HCT116 (cell line): ENCODE measurements at regions not wholly inside any gene's neighbourhood (a gene's known extent, or its start where the extent isn't known, plus 50 kb on each side); places are given as distances from the start of the nearest gene placed in this dataset.

Source experiments
- ATF3 ChIP-seq: IDR thresholded peaks from 2 replicates; pipeline ENCODE4 v1.6.1; 2012
- CTCF ChIP-seq, 3 experiments: fragments of 200-600 bp in 1 of 3; sonication (generic) in 1 of 3; IDR thresholded peaks in 2 of 3; conservative IDR thresholded peaks in 1 of 3; 2 replicates each; pipeline ENCODE4 v1.5.1; 2012 to 2017; ENCODE audit warnings: low read depth in 2 of 3, low read length in 2 of 3, antibody characterized with exemption in 1 of 3, borderline replicate concordance in 1 of 3, control low read depth in 1 of 3, mild to moderate bottlenecking in 1 of 3, mixed read lengths in 1 of 3, mixed run types in 1 of 3, moderate library complexity in 1 of 3; ENCODE audit not compliant: insufficient read depth in 1 of 3
- EZH2 ChIP-seq: fragments of 200-600 bp; sonication (generic); IDR thresholded peaks from 2 replicates; pipeline ENCODE4 v1.6.1; 2017; ENCODE audit warnings: antibody characterized with exemption, mixed run types
- JUND ChIP-seq: IDR thresholded peaks from 2 replicates; pipeline ENCODE4 v1.6.1; 2012
- POLR2A ChIP-seq: IDR thresholded peaks from 2 replicates; pipeline ENCODE4 v1.7.0; 2011; ENCODE audit warnings: borderline replicate concordance; ENCODE audit not compliant: insufficient read depth, insufficient read length; ENCODE audit errors: extremely low read depth
- POLR2AphosphoS5 ChIP-seq: IDR thresholded peaks from 2 replicates; pipeline ENCODE4 v1.6.1; 2011; ENCODE audit warnings: mild to moderate bottlenecking, low read depth, low read length, moderate library complexity
- RAD21 ChIP-seq: IDR thresholded peaks from 2 replicates; pipeline ENCODE4 v1.6.1; 2012; ENCODE audit warnings: low read depth, mild to moderate bottlenecking
- REST ChIP-seq: IDR thresholded peaks from 2 replicates; pipeline ENCODE4 v1.6.1; 2012; ENCODE audit warnings: low read depth
- ZFX ChIP-seq: fragments of 450-650 bp; IDR thresholded peaks from 2 replicates; pipeline ENCODE4 v1.6.1; 2017
- ZNF274 ChIP-seq: fragments of 200-500 bp; sonication (Bioruptor generic); IDR thresholded peaks from 2 replicates; pipeline ENCODE4 v1.6.1; 2014; ENCODE audit warnings: mild to moderate bottlenecking, low read depth, low read length, inconsistent platforms

GRCh38 chrX:137482136-137482535 lies 83.8 kb upstream of the ZIC3 start:
- TF ChIP-seq RAD21 (no peak), REST (no peak), ATF3 (no peak), CTCF (IDR thresholded peaks at IDR 0.05 in 2 of 3, conservative IDR thresholded peaks at IDR 0.05 in 1 of 3; ENCODE audit: borderline replicate concordance in 1 of 3, insufficient read depth in 1 of 3, low read depth in 2 of 3, low read length in 2 of 3) (no peak), POLR2AphosphoS5 (no peak), EZH2 (no peak), ZNF274 (no peak), POLR2A (no peak), JUND (no peak), ZFX (no peak)
